ENCODE measurements at regions not wholly inside any gene's neighbourhood (a gene's known extent, or its start where the extent isn't known, plus 50 kb on each side); places are given as distances from the start of the nearest gene placed in this dataset.

- no peak overlapping the region for H3K27ac ChIP-seq
- ChIA-PET CTCF (no interaction called here), POLR2A (ENCODE audit: low non-redundant PET) (no interaction called here)
- TF ChIP-seq CTCF (conservative IDR thresholded peaks at IDR 0.05; ENCODE audit: low read depth) = no peak
- DNase-seq (ENCODE audit: low spot score) = no peak
Measured at GRCh38 chr7:16244469-16244868, 176.9 kb downstream of the CRPPA start.

- no peak for TF ChIP-seq CTCF (conservative IDR thresholded peaks at IDR 0.05; ENCODE audit: low read depth)
Measured at GRCh38 chr7:16242920-16243319, 178.4 kb downstream of the CRPPA start.

GRCh38 chr7:16241017-16241416 is 180.3 kb downstream of the CRPPA start:
- CTCF ChIA-PET = interaction anchor here (0.7 kb wide), 1 partner anchor 425 kb away, joined by 3 read pairs; no protein-coding TSS in a partner anchor
- POLR2A ChIA-PET (ENCODE audit: low non-redundant PET) = no interaction called here
- DNase-seq (ENCODE audit: low spot score) = no peak
- H3K27ac ChIP-seq = no peak overlapping the region
- no peak for TF ChIP-seq CTCF (conservative IDR thresholded peaks at IDR 0.05; ENCODE audit: low read depth)

More at GRCh38 chr7:16242920-16243319, 178.4 kb downstream of the CRPPA start:
- no peak overlapping the region for H3K27ac ChIP-seq
- ChIA-PET CTCF (no interaction called here), POLR2A (ENCODE audit: low non-redundant PET) (no interaction called here)
- no peak for DNase-seq (ENCODE audit: low spot score)

GRCh38 chr7:16236381-16236780 is 185.0 kb downstream of the CRPPA start:
- H3K27ac ChIP-seq = no peak overlapping the region
- ChIA-PET CTCF (no interaction called here), POLR2A (ENCODE audit: low non-redundant PET) (no interaction called here)
- DNase-seq (ENCODE audit: low spot score) = no peak
- TF ChIP-seq CTCF (conservative IDR thresholded peaks at IDR 0.05; ENCODE audit: low read depth) = no peak

- no peak overlapping the region for H3K27ac ChIP-seq
- POLR2A ChIA-PET (ENCODE audit: low non-redundant PET) = no interaction called here
- CTCF ChIA-PET = no interaction called here
- DNase-seq (ENCODE audit: low spot score) = no peak
- no peak for TF ChIP-seq CTCF (conservative IDR thresholded peaks at IDR 0.05; ENCODE audit: low read depth)
Measured at GRCh38 chr7:16235147-16236114, 185.9 kb downstream of the CRPPA start.

- ChIA-PET POLR2A (ENCODE audit: low non-redundant PET) (no interaction called here), CTCF (no interaction called here)
- no peak for TF ChIP-seq CTCF (conservative IDR thresholded peaks at IDR 0.05; ENCODE audit: low read depth)
- H3K27ac ChIP-seq = no peak overlapping the region
- no peak for DNase-seq (ENCODE audit: low spot score)
Measured at GRCh38 chr7:16234493-16235146, 186.7 kb downstream of the CRPPA start.
